ENCODE measurements at regions not wholly inside any gene's neighbourhood (a gene's known extent, or its start where the extent isn't known, plus 50 kb on each side); places are given as distances from the start of the nearest gene placed in this dataset.

DNA sequence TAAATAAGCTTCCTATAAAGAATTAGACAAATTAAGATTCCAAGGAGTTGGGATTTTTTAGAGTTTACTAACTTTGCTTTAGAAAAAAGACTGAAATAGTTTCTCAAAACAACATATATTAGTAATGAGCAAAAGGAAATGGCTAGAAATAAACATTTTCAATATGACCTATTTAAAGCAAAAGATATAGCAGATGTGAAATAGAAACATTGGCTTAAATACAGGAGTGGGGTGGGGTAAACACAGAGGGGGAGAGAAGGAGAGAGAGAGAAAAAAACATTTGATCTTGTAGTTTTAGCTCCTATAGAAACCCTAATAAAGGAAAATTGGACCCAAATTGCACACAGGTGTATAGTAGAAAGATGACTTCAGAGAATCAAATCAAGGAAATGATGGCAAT is 794.5 kb downstream of the MED13L start:
- Mint-ChIP-seq H3K4me1 (ENCODE audit: low read depth, unreplicated experiment) (no peaks in the 10 kb centered on the region), H3K27ac (ENCODE audit: unreplicated experiment) (no peak overlapping the region), H3K27me3 (ENCODE audit: unreplicated experiment) (no peaks in the 10 kb centered on the region), H3K36me3 (ENCODE audit: insufficient read depth, unreplicated experiment) (no peaks in the 10 kb centered on the region), H3K4me3 (ENCODE audit: low read depth, unreplicated experiment) (no peak overlapping the region), H3K9me3 (ENCODE audit: low read depth, unreplicated experiment) (peaks cover 18% of the 10 kb centered on the region)
- intact Hi-C loops (cut with micrococcal nuclease; ENCODE audit: unreplicated experiment) = no loop called here
- no TSS peak for BruUV-seq (replicated peaks)
- TF ChIP-seq, protein P1, sequence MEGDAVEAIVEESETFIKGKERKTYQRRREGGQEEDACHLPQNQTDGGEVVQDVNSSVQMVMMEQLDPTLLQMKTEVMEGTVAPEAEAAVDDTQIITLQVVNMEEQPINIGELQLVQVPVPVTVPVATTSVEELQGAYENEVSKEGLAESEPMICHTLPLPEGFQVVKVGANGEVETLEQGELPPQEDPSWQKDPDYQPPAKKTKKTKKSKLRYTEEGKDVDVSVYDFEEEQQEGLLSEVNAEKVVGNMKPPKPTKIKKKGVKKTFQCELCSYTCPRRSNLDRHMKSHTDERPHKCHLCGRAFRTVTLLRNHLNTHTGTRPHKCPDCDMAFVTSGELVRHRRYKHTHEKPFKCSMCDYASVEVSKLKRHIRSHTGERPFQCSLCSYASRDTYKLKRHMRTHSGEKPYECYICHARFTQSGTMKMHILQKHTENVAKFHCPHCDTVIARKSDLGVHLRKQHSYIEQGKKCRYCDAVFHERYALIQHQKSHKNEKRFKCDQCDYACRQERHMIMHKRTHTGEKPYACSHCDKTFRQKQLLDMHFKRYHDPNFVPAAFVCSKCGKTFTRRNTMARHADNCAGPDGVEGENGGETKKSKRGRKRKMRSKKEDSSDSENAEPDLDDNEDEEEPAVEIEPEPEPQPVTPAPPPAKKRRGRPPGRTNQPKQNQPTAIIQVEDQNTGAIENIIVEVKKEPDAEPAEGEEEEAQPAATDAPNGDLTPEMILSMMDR (IDR thresholded peaks at IDR 0.05; ENCODE audit: unreplicated experiment) = no peak
- CTCF ChIA-PET = no interaction called here
- no peak for DNase-seq

DNA sequence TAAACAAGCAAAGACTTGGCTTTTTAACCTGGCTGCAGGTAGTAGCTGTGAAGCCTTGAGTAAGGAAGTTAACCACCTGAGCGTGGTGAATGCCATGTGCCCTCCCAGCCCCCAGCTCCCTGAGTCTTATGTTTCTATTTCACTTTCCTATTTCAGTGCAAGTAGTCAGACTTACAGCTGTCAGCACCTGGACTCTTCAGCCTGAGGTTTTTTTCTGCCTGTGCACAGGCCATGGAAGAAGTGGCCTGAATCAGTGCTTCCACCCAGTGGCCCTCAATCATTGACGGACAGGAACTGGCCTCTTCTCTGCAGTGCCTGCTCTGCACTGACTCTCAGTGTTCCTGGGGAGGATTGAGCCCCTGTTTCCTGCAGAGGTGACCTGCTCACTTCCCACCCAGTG is 796.4 kb downstream of the MED13L start:
- Mint-ChIP-seq H3K4me1 (ENCODE audit: low read depth, unreplicated experiment) (no peaks in the 10 kb centered on the region), H3K27me3 (ENCODE audit: unreplicated experiment) (no peaks in the 10 kb centered on the region), H3K4me3 (ENCODE audit: low read depth, unreplicated experiment) (no peak overlapping the region), H3K9me3 (ENCODE audit: low read depth, unreplicated experiment) (peaks cover 12% of the 10 kb centered on the region), H3K36me3 (ENCODE audit: insufficient read depth, unreplicated experiment) (no peaks in the 10 kb centered on the region), H3K27ac (ENCODE audit: unreplicated experiment) (no peak overlapping the region)
- TF ChIP-seq, protein P1 (IDR thresholded peaks at IDR 0.05; ENCODE audit: unreplicated experiment) = no peak
- no peak for DNase-seq
- intact Hi-C loops (cut with micrococcal nuclease; ENCODE audit: unreplicated experiment) = no loop called here
- CTCF ChIA-PET = no interaction called here
- BruUV-seq (replicated peaks) = no TSS peak

GRCh38 chr12:115478505-115478904 is 794.5 kb upstream of the TBX3 start:
- H3K4me3 Mint-ChIP-seq (ENCODE audit: low read depth, unreplicated experiment) = no peak overlapping the region
- H3K27me3 Mint-ChIP-seq (ENCODE audit: unreplicated experiment) = no peaks in the 10 kb centered on the region
- H3K27ac Mint-ChIP-seq (ENCODE audit: unreplicated experiment) = no peak overlapping the region
- DNase-seq = no peak
- H3K9me3 Mint-ChIP-seq (ENCODE audit: low read depth, unreplicated experiment) = peaks cover 7% of the 10 kb centered on the region
- H3K4me1 Mint-ChIP-seq (ENCODE audit: low read depth, unreplicated experiment) = no peaks in the 10 kb centered on the region
- no TSS peak for BruUV-seq (replicated peaks)
- no peaks in the 10 kb centered on the region for H3K36me3 Mint-ChIP-seq (ENCODE audit: insufficient read depth, unreplicated experiment)
- CTCF ChIA-PET = no interaction called here
- TF ChIP-seq, protein P1 (IDR thresholded peaks at IDR 0.05; ENCODE audit: unreplicated experiment) = no peak
- intact Hi-C loops (cut with micrococcal nuclease; ENCODE audit: unreplicated experiment) = no loop called here

- no peak overlapping the region for H3K27ac Mint-ChIP-seq (ENCODE audit: unreplicated experiment)
- BruUV-seq (replicated peaks) = no TSS peak
- H3K9me3 Mint-ChIP-seq (ENCODE audit: low read depth, unreplicated experiment) = peaks cover 10% of the 10 kb centered on the region
- no peaks in the 10 kb centered on the region for H3K4me1 Mint-ChIP-seq (ENCODE audit: low read depth, unreplicated experiment)
- CTCF ChIA-PET = no interaction called here
- intact Hi-C loops (cut with micrococcal nuclease; ENCODE audit: unreplicated experiment) = no loop called here
- TF ChIP-seq, protein P1 (IDR thresholded peaks at IDR 0.05; ENCODE audit: unreplicated experiment) = no peak
- no peak for DNase-seq
- no peak overlapping the region for H3K4me3 Mint-ChIP-seq (ENCODE audit: low read depth, unreplicated experiment)
- H3K27me3 Mint-ChIP-seq (ENCODE audit: unreplicated experiment) = no peaks in the 10 kb centered on the region
- H3K36me3 Mint-ChIP-seq (ENCODE audit: insufficient read depth, unreplicated experiment) = no peaks in the 10 kb centered on the region
Measured at GRCh38 chr12:115474539-115475353, 790.8 kb upstream of the TBX3 start.

All from Calu3 (cell line).